ENCODE measurements at regions not wholly inside any gene's neighbourhood (a gene's known extent, or its start where the extent isn't known, plus 50 kb on each side); places are given as distances from the start of the nearest gene placed in this dataset.

GRCh38 chr13:111920932-111921705 is 145.8 kb upstream of the SOX1 start:
- no peak for TF ChIP-seq CTCF (IDR thresholded peaks at IDR 0.05)
- TF ChIP-seq EZH2 (IDR thresholded peaks at IDR 0.05; ENCODE audit: borderline replicate concordance, insufficient read depth, low read depth, low read length, poor library complexity, severe bottlenecking): no peak

Measured in B cell (primary cell).